ENCODE measurements at regions not wholly inside any gene's neighbourhood (a gene's known extent, or its start where the extent isn't known, plus 50 kb on each side); places are given as distances from the start of the nearest gene placed in this dataset.
A peak's percentile ranks its signal among the peaks of the same experiment; 100 is the strongest.

DNA sequence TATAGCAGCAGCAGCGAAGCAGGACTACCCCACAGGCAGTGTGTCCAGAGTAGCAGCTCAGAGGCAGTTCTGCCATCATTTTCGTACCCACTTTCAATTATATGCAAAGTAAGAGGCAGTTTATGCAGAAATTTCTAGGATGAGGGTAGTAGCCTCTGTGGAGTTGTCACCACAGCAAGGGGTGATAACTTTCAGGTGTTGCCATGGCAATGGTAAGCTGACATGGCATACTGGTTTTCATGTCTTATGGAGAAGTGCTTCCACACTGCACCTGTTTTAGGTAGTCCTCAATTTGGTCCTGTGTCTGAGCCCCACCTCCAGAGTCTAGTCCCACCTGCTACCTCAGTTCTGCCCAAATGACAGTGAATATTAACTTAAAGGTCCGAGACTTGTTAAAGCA lies 133.3 kb upstream of the SYT6 start:
- TF ChIP-seq CTCF (IDR thresholded peaks at IDR 0.05), result no peak
- TF ChIP-seq ZFX (IDR thresholded peaks at IDR 0.05; ENCODE audit: borderline replicate concordance), result no peak
- H3K27ac ChIP-seq, result no peak overlapping the region

- no peak for TF ChIP-seq ZFX (IDR thresholded peaks at IDR 0.05; ENCODE audit: borderline replicate concordance)
- no peak for TF ChIP-seq CTCF (IDR thresholded peaks at IDR 0.05)
- H3K27ac ChIP-seq, result no peak overlapping the region
Observed at GRCh38 chr1:114286179-114286578, 132.5 kb upstream of the SYT6 start.

DNA sequence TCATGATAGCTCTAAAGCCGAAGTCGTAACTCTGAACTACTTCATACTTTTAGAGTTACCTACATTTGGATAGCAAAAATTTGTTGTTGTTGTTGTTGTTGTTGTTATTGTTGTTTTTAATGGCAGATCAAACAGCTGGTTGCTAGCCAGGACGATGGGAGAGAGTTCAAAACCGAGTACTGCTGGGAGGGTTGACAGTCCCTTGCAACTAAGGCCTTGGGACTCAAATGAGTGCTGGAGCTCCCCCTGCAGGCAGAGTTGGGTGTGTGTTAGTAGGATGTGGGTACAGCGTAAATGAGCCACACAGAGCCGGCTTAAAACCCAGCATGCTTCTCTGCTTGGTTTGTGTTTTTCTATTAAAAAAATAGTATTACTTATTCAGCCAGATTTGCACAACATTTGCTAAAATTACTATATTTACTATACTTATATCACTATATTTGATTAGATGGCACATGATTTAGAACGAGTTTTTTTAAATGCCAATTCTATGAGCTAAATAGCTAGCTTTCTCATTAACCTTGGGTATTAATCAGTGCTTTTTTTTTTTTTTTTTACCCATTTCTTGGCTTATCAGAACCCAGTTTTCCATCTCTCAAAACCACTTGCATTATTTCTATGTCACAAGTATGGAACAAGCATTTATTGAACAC lies 129.2 kb upstream of the SYT6 start:
- TF ChIP-seq CTCF (IDR thresholded peaks at IDR 0.05) (peak; percentile 94), ZFX (IDR thresholded peaks at IDR 0.05; ENCODE audit: borderline replicate concordance) (no peak)
- no peak overlapping the region for H3K27ac ChIP-seq

- TF ChIP-seq ZFX (IDR thresholded peaks at IDR 0.05; ENCODE audit: borderline replicate concordance) (no peak), CTCF (IDR thresholded peaks at IDR 0.05) (no peak)
- no peak overlapping the region for H3K27ac ChIP-seq
Observed at GRCh38 chr1:114278911-114279310, 125.2 kb upstream of the SYT6 start.

DNA sequence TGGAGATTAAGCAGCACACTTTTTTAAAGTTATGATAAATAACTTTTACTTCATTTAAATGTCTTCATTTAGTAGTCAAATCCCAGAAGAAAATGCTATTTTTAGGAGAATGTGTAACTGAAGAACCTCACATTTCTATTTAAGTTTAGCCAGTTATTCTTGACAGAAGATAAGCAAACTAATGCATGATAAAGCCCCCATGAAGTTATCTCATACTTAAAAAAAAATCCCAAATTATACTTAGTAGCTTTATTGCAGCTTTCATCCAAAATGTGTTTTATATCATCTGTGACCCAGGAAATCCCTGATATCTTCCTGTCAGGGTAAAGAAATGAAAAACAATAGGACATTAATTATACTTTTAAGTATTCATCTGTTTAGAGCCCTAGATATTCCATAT lies 124.8 kb upstream of the SYT6 start:
- H3K27ac ChIP-seq, result no peak overlapping the region
- TF ChIP-seq ZFX (IDR thresholded peaks at IDR 0.05; ENCODE audit: borderline replicate concordance) (no peak), CTCF (IDR thresholded peaks at IDR 0.05) (no peak)

DNA sequence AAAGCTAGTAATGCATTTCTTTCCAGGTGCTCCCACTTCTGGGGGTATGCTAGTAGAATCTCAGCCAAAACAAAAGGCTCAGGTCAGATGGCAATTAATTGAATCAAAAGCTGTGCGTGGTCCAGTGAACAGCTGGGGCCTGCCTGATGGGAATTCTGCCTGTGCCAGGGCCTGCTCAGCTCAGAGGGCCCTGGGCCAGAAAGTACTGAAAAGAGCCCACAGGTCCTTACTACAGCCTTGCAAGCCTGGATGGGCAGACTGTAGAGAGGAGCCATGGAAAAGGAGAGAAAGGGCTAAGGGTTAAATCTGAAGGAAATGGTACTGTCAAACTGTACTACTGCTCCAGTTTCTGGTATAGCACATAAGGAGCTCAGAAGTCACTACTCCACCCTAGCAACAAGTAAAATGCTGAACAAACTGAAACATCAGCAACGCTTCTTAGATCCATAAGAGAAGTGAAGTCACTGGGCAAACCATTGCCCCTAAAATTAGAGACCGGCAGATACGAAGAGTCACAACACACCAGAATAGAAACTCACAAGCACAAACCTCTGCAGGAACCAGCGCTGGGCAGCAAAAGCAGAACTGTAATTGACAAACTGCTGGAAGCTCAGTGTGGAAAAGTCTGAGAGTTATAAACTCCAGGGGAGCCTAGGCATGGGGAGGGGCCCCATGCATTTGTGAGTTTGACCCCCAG lies 121.1 kb upstream of the SYT6 start:
- TF ChIP-seq CTCF (IDR thresholded peaks at IDR 0.05), result no peak
- no peak for TF ChIP-seq ZFX (IDR thresholded peaks at IDR 0.05; ENCODE audit: borderline replicate concordance)
- H3K27ac ChIP-seq, result no peak overlapping the region

- no peak overlapping the region for H3K27ac ChIP-seq
- TF ChIP-seq CTCF (IDR thresholded peaks at IDR 0.05), result no peak
- no peak for TF ChIP-seq ZFX (IDR thresholded peaks at IDR 0.05; ENCODE audit: borderline replicate concordance)
Observed at GRCh38 chr1:114272593-114272992, 118.9 kb upstream of the SYT6 start.

Measured in 22Rv1 (cell line).